IPS-15b (cell line): ENCODE measurements at regions not wholly inside any gene's neighbourhood (a gene's known extent, or its start where the extent isn't known, plus 50 kb on each side); places are given as distances from the start of the nearest gene placed in this dataset.
"Not testable (repeated sequence)": the region's sequence is repeated elsewhere in the genome, so short reads cannot be mapped to it uniquely, and the experiment has no call there.

Experiments used
- H3K27me3 ChIP-seq: one replicate; pipeline ENCODE4 v1.6.1; 2013; ENCODE audit warnings: low read length; ENCODE audit not compliant: control insufficient read depth, insufficient read depth
- H3K36me3 ChIP-seq: one replicate; pipeline ENCODE4 v1.6.1; 2013; ENCODE audit warnings: low read length; ENCODE audit not compliant: control insufficient read depth, insufficient read depth
- H3K4me1 ChIP-seq: one replicate; pipeline ENCODE4 v1.6.1; 2013; ENCODE audit warnings: mild to moderate bottlenecking, low read length; ENCODE audit not compliant: control insufficient read depth, insufficient read depth
- H3K4me3 ChIP-seq: one replicate; pipeline ENCODE4 v1.5.1; 2013; ENCODE audit warnings: low read depth, low read length
- H3K9ac ChIP-seq: one replicate; pipeline ENCODE4 v1.6.1; 2013; ENCODE audit warnings: low read depth, mild to moderate bottlenecking, low read length
- H3K9me3 ChIP-seq: one replicate; pipeline ENCODE4 v1.6.1; 2013; ENCODE audit warnings: mild to moderate bottlenecking, low read length; ENCODE audit not compliant: control insufficient read depth, insufficient read depth

DNA sequence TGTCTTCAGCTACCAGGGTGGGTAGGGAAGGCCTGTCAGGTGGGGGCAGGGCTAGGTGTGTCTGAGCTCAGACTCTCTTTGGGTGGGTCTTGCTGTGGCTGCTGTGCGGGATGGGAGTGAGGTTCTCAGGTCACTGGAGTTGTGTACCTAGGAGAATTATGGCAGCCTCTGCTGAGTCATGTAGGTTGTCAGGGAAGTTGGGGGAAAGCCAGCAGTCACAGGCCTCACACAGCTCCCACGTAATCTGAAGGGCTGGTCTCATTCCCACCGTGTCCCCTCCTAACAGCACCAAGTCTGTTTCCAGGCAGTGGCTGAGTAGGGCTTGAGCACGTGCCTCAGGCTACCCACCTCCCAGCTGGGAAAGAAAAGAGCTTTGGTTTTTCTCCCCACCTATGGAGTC lies 67.0 kb downstream of the CHCHD4 start:
- H3K27me3 ChIP-seq = no peaks in the 10 kb centered on the region
- H3K9me3 ChIP-seq = no peaks in the 10 kb centered on the region
- no peaks in the 10 kb centered on the region for H3K4me1 ChIP-seq
- H3K4me3 ChIP-seq = no peak overlapping the region
- no peak overlapping the region for H3K9ac ChIP-seq
- no peaks in the 10 kb centered on the region for H3K36me3 ChIP-seq

DNA sequence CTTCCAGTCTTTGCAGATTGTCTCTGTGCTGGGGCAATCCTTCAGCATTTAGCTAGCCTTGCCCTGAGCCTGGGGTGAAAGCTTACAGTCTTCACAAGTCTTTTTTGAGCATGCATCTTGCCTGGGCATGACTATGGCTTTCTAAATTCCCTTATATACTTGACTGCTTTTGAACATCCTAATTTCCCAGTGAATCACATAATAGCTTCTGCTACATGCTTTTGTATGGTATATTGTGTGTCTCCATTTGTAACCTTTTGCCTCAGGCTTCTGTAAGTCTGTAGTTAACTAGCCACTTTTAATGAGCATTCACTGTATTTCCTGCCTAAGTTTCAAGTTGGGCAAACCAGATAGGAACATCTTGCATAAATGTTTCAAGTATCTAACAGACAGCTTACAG lies 76.8 kb downstream of the CHCHD4 start:
- H3K4me1 ChIP-seq = no peaks in the 10 kb centered on the region
- H3K27me3 ChIP-seq = no peaks in the 10 kb centered on the region
- no peak overlapping the region for H3K4me3 ChIP-seq
- H3K36me3 ChIP-seq = no peaks in the 10 kb centered on the region
- H3K9ac ChIP-seq = no peak overlapping the region
- no peaks in the 10 kb centered on the region for H3K9me3 ChIP-seq

- no peaks in the 10 kb centered on the region for H3K27me3 ChIP-seq
These were observed 77.6 kb downstream of the CHCHD4 start for GRCh38 chr3:14047027-14047426.

DNA sequence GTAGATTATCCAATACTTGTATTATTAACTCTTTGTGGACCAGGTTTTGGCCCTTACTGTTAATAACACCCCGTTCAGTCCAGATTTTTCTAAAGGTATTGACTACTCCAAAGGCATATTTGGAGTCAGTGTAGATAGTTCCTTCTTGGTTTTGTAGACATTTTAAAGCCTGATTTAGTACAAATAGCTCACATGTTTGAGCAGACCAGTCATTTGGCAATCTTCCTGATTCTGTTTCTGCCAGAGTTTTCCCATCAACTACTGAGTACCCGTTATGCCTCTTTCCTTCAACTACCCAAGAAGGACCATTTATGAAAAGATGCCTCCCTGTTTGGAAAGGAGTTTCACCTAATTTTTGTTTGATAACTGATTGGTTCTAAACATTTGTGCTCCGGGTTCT lies 82.0 kb downstream of the CHCHD4 start:
- Histone ChIP-seq H3K9me3 (no peaks in the 10 kb centered on the region), H3K4me3 (no peak overlapping the region), H3K36me3 (no peaks in the 10 kb centered on the region), H3K9ac (no peak overlapping the region), H3K27me3 (no peaks in the 10 kb centered on the region), H3K4me1 (no peaks in the 10 kb centered on the region)

More at GRCh38 chr3:14047027-14047426, 77.6 kb downstream of the CHCHD4 start:
- no peak overlapping the region for H3K4me3 ChIP-seq
- no peak overlapping the region for H3K9ac ChIP-seq
- no peaks in the 10 kb centered on the region for H3K4me1 ChIP-seq
- no peaks in the 10 kb centered on the region for H3K36me3 ChIP-seq
- H3K9me3 ChIP-seq = no peaks in the 10 kb centered on the region

GRCh38 chr3:14039149-14039548 lies 85.5 kb downstream of the CHCHD4 start:
- H3K4me3 ChIP-seq = no peak overlapping the region
- no peaks in the 10 kb centered on the region for H3K4me1 ChIP-seq
- H3K9me3 ChIP-seq = no peaks in the 10 kb centered on the region
- H3K36me3 ChIP-seq = no peaks in the 10 kb centered on the region
- no peaks in the 10 kb centered on the region for H3K27me3 ChIP-seq
- no peak overlapping the region for H3K9ac ChIP-seq

DNA sequence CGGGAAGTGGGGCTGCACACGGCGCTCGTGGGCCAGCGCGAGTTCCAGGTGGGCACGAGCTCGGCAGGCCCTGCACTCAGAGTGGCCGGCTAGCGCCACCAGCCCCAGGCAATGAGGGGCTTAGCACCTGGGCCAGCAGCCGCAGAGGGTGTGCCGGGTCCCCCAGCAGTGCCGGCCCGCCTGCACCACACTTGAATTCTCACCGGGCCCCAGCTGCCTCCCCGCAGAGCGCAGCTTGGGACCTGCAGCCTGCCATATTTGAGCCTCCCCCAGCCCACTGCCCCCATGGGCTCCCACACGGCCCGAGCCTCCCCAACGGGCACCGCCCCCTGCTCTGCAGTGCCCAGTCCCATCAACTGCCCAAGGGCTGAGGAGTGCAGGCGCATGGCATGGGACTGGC lies 87.5 kb downstream of the CHCHD4 start:
- no peaks in the 10 kb centered on the region for H3K27me3 ChIP-seq
- H3K4me1 ChIP-seq = no peaks in the 10 kb centered on the region
- H3K9me3 ChIP-seq = no peaks in the 10 kb centered on the region
- H3K4me3 ChIP-seq = no peak overlapping the region
- no peak overlapping the region for H3K9ac ChIP-seq
- H3K36me3 ChIP-seq = no peaks in the 10 kb centered on the region

DNA sequence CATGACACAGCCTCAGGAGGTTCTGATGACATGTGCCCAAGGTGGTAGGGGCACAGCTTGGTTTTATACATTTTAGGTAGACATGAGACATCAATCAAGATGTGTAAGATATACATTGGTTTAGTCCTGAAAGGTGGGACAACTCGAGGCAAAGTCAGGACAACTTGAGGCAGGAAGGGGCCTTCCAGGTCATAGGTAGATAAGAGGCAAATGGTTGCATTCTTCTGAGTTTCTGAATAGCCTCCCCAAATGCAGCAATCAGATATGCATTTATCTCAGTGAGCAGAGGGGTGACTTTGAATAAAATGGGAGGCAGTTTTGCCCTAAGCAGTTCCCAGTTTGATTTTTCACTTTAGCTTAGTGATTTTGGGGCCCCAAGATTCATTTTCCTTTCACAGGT lies 91.6 kb downstream of the CHCHD4 start:
- Histone ChIP-seq H3K9ac (no peak overlapping the region), H3K27me3 (no peaks in the 10 kb centered on the region), H3K36me3 (no peaks in the 10 kb centered on the region), H3K9me3 (no peaks in the 10 kb centered on the region), H3K4me3 (no peak overlapping the region), H3K4me1 (peaks cover 5% of the 10 kb centered on the region)

DNA sequence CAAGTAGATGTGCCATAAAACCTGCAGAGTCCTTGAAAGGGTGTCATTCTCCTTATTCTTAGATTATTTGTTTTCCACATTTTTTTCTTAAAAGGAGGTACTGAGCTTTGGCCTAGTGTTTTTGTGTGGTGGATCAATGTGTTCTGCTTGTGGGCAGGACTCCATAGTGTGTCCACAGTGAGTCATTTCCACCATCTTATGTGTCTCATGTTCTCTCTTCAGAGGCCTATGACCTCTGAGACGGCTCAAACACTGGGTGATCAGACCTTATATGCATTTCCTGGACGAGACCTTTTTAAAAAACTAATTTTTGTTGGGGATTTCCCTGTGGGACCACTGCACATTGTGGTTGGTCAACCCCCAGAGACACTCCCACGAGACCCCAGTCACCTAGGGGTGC lies 93.4 kb downstream of the CHCHD4 start:
- Histone ChIP-seq H3K4me3 (no peak overlapping the region), H3K9me3 (no peaks in the 10 kb centered on the region)

GRCh38 chr3:14029390-14029995 lies 95.2 kb downstream of the CHCHD4 start:
- not testable (repeated sequence) for H3K9me3 ChIP-seq, H3K4me1 ChIP-seq, H3K27me3 ChIP-seq, H3K9ac ChIP-seq, H3K36me3 ChIP-seq, H3K4me3 ChIP-seq

More for the DNA sequence above, 93.4 kb downstream of the CHCHD4 start:
- Histone ChIP-seq H3K9ac (no peak overlapping the region), H3K36me3 (no peaks in the 10 kb centered on the region), H3K4me1 (peaks cover 5% of the 10 kb centered on the region), H3K27me3 (no peaks in the 10 kb centered on the region)

DNA sequence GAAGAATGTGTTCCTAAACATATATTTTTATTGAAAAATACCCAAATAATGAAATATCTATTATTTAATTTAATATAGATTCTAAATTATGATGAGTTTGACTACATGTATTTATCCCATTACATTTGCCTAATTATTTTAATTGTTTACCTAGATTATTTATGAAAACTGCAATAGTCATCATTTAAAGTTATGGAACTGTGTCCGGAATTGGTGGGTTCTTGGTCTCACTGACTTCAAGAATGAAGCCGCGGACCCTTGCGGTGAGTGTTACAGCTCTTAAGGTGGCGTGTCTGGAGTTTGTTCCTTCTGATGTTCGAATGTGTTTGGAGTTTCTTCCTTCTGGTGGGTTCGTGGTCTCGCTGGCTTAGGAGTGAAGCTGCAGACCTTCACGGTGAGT lies 96.5 kb downstream of the CHCHD4 start:
- not testable (repeated sequence) for H3K4me3 ChIP-seq, H3K4me1 ChIP-seq, H3K9ac ChIP-seq, H3K36me3 ChIP-seq, H3K9me3 ChIP-seq, H3K27me3 ChIP-seq

DNA sequence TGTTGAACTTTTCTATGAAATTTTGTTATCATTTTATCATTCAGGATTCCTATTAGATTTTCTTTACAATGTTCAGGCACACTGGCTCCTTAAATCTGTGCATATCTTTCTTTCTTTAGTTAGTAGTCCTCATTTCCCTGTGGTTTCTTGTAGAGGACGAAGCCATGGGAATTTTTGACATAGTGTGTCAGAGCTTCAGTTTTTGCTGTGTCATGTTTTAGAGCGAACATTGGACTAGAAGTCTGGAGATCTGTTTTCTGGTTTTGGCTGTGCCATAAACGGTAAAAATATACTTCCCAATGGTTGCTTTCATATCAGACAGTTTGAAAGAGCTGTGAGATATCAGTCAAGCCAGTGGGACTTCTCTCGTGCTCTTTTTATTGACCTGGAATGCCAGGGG lies 105.2 kb downstream of the CHCHD4 start:
- Histone ChIP-seq H3K4me1 (no peaks in the 10 kb centered on the region), H3K4me3 (no peak overlapping the region), H3K9me3 (peaks cover 4% of the 10 kb centered on the region), H3K27me3 (no peaks in the 10 kb centered on the region), H3K36me3 (no peaks in the 10 kb centered on the region), H3K9ac (no peak overlapping the region)

DNA sequence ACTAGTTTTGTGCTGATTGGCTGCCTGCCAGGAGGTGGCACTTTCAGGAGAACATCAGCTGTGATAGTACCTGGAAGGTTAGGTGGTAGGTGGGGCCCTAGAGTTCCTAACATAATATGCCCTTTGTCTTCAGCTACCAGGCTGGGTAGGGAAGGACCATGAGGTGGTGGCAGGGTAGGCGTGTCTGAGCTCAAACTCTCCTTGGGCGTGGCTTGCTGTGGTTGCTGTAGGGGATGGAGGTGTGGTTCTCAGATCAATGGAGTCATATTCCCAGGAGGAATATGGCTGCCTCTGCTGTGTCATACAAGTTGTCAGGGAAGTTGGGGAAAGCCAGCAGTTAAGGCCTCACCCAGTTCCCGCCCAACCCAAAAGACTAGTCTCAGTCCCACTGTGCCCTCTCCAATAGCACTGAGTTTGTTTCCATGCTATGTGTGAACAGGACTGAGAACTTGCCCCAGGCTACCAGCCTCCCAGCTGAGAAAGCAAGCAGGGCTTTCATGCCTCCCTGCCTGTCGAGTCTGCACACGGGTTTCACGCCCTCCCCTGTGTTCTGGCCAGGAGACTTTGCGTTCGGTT lies 107.7 kb downstream of the CHCHD4 start:
- H3K36me3 ChIP-seq = no peaks in the 10 kb centered on the region
- H3K27me3 ChIP-seq = no peaks in the 10 kb centered on the region
- H3K4me1 ChIP-seq = no peaks in the 10 kb centered on the region
- H3K9ac ChIP-seq = no peak overlapping the region
- H3K4me3 ChIP-seq = no peak overlapping the region
- peaks cover 4% of the 10 kb centered on the region for H3K9me3 ChIP-seq
